GM18868 (cell line): ENCODE measurements at regions not wholly inside any gene's neighbourhood (a gene's known extent, or its start where the extent isn't known, plus 50 kb on each side); places are given as distances from the start of the nearest gene placed in this dataset.

Source experiments
- ATAC-seq: cut with Tn5 transposase; IDR thresholded peaks from one replicate; pipeline ENCODE4 v1.9.1; 2021; ENCODE audit warnings: mild to moderate bottlenecking, moderate library complexity; ENCODE audit not compliant: unreplicated experiment

DNA sequence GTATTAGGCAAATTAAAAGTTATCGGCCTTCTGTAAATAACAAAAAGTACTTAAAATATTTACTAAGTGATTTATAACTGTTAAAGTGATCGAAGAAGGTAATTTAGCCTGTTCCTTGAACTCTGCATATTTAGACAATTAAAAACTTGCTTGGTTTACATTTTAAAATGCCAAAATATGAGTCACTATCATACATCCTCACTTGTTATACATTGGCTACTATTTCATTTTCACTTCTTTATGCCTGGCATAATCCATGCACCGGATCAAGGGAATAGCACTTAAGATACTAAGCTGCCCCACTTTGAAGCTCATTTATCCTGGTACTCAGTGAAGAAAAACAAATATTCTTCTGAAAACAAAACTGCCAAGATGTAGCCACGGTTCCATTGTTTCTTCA is 344.6 kb downstream of the UBE3D start:
- no peak for ATAC-seq

- no peak for ATAC-seq
Observed at GRCh38 chr6:82735790-82736189, 329.9 kb downstream of the UBE3D start.

DNA sequence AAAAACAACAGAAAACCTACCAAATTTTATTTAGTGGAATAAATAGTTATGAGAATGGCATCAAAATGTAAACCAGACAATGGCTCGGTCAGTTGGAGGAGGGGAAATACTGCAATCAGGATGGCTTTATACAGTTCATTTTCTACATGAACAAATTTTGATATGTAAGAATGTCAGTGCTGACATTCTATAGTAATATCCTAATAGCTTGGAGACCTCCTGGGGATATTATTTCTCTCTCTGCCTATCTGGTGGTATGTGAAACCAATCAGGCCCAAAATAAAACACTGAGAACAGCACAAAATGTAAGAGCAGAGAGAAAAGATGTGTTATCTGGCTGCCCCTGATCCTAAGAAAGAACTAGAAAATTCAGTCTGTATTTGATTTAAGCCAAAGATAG is 327.7 kb downstream of the UBE3D start:
- ATAC-seq, result no peak

GRCh38 chr6:82738773-82739172 is 326.9 kb downstream of the UBE3D start:
- no peak for ATAC-seq

- ATAC-seq, result no peak
Observed at GRCh38 chr6:82739303-82739702, 326.3 kb downstream of the UBE3D start.

- ATAC-seq, result no peak
Observed at GRCh38 chr6:82740072-82740471, 325.6 kb downstream of the UBE3D start.

DNA sequence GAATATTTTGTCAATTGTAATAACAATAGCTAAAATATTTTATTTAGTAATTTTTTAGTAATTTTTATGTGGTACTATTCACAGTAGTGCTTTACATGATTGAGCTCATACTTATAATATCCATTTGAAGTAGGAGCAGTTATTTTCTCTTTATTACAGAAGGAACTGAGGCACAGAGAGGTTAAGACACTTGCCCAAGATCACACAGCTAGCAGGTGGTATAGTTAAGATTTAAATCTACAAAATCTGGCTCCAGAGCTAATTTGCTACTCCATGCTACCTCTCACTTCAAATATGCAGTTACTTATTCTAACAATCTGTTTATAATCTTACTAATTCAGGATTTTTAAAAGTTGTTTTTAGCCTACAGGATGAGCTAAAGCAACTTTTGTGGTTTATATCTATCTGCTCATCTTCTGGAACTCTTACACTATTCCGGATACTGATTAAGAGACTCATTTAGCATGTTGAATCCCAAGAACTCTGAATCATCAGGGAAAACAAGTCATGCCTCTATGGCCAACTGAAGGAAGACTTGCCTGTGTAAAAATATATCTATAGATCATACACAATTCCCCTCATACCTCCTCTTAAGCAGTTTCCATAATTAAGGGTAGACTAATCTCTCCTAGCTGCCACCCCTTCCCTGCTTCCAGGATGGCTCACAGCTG is 324.2 kb downstream of the UBE3D start:
- ATAC-seq, result no peak

DNA sequence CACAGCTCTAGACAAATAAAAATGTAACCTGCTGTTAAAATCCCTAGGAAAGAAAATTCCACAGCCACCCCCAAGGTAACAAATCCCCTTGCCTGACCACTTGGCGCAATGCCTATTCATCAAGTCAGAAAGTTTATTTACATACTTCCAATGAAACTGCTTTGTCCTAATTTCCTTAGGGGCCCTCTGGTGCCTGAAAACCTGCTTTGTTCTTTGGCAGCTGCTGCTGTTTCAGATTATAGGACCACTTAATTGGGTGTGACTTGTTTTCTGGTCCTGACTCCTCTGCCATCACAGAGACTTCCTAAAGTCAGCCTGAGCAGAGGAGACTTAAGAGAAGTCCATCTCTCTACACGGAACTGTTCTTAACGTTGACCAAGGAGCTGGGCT is 323.6 kb downstream of the UBE3D start:
- no peak for ATAC-seq

GRCh38 chr6:82744286-82745015 is 321.2 kb downstream of the UBE3D start:
- no peak for ATAC-seq

- no peak for ATAC-seq
Observed at GRCh38 chr6:82750556-82750955, 315.1 kb downstream of the UBE3D start.

DNA sequence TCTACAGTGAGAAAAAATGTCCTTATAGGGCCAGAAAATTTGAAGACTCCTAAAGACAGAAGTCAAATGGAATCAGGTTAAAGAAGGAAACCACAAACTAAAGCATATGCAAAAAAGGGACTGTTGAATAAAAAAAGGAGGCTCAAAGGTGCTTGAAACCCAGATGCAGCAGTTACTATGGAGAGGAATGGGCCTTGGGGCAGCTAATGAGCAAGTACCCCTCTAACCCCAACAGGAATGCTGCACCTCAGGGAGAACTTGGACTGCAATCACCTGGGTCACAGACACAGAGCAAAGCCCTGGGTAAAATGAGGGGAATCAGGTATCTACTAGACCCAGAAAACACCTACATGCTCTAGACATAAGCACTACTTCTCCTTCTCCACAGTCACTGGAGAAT is 313.9 kb downstream of the UBE3D start:
- no peak for ATAC-seq

DNA sequence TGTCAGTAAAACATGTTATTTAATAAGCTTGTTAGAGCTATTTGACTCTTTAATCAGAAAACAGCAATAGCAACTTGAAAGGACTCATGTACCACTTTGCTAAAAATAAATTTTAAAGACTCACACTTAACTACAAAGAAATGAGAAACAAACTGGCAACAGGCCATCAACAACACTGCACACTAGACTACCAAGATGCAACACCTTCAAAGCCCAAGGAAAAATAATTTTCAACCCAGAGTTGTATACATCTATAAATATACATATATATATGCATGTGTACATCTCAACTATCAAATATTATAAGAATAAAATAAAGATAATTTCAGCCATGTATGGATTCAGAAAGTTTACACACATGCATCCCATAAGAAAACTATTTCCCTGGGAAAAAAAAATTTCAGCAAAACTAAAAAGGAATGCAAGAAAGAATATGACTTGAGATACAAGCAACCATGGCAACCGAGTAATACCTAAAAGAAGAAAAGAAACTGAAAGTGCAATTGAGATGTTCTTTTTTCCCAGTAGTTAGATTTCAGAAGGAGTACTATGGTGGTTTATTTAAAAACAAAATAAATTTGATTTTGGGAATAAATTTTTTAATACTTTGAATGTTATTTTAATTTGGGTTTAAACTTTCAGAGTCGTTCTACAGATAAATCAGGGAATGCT is 303.8 kb downstream of the UBE3D start:
- peak; percentile 72 for ATAC-seq

DNA sequence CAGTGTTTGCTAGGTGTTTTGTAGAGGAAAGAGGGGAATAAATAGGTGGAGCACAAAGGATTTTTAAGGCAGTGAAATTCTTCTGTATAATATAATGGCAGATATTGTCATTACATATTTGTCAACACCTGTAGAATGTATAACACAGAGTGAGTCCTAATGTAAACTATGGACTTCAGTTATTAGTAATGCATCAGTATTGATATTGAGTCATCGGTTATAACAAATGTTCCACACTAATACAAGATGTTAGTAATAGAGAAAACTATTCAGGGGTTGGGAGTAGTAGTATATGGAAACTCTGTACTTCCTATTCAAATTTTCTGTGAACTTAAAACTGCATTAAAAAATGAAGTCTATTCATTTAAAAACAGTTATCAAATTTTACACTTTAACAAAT is 299.2 kb downstream of the UBE3D start:
- no peak for ATAC-seq

DNA sequence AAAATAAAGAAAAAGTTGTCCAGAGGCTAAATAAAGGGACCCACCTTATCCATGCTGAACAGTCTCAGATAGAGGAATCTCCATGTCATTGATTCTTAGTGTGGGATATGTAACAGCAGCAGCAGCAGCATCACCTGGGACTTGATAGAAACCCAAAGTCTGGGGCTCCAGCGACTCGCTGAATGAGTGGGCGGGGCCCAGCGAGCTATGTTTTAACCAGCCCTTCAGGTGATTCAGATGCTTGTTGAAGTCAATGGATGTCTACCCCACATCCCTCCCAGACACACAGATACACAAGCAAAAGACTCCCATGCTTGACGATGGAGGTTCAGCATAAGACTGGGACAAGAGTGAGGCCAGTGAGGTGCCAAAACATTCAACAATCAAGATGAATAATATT is 298.6 kb downstream of the UBE3D start:
- ATAC-seq, result no peak

- ATAC-seq, result no peak
Observed at GRCh38 chr6:82767447-82767846, 298.2 kb downstream of the UBE3D start.

DNA sequence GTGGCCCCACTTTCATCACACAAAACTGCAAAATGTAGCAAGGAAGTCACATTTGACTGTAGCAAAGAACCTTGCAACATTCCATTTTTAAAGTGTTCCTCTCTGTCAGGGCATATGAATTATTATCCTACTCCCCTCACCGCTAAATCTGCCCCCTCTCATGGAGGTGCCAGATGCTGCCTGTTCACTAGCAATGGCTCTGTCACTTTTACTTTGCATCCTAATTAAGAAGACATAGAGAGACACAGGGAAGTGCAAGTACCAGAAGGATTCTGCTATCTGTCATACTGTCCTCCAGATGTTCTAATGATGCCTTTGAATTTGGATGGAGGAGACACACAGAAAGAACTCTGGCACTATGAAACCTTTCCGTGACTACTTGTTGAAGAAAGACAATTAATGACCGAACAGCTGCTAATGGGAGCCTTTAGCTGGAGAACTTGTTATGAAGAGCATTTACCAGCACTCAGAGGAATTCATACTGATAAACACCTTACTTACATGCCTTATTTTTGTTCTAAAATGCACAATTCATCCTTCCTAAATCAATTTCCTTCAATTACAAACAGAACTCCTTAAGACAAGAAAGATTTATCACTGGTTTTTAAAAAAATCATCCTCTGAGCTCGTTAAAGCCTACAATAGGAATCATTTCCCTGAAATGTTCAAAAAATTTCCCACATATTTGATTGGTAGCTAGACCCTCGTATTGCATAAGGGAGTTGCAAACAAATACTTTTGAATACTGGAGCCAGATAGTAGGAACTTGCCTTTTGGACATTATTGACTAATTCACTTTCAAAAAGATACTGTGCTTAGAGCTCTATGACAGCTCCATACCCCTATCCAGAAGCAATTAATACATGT is 292.6 kb downstream of the UBE3D start:
- no peak for ATAC-seq

DNA sequence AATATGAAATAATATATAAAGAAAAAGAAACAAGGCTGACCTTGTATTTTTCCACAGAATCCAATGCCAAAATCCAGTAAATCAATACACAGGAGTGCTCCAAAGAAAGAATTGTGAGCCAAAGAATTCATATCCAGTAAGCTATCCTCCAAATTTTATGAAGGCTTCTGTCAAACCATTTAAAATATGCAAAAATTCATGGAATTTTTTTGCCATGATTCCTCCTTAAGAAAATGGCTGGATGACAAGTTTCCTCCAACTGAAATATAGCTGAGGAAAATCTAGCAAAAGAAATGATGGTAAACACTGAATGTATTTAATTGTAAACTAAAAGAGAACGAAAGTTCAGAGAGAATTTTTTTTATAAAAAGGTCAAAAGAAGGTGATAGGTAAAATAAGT is 290.3 kb downstream of the UBE3D start:
- ATAC-seq, result no peak

DNA sequence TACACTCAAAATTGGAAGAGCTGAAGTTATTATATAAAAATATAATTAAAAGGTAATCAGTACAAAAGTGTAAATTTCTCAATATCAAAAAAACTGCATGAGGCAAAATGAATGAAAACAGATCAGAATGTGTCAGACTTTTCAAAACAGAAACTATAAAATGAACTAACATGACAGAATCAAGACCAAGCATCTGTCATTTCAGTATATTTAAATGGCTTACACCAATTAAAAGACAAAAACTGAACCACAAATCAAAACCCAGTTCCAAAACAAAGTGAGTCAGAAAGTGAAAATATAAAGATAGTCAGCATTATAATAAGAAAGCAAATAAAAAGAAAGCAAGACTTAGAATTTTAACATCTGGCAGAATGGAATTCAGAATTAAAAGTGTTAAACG is 289.7 kb downstream of the UBE3D start:
- ATAC-seq, result no peak

- no peak for ATAC-seq
Observed at GRCh38 chr6:82779041-82779440, 286.6 kb downstream of the UBE3D start.

DNA sequence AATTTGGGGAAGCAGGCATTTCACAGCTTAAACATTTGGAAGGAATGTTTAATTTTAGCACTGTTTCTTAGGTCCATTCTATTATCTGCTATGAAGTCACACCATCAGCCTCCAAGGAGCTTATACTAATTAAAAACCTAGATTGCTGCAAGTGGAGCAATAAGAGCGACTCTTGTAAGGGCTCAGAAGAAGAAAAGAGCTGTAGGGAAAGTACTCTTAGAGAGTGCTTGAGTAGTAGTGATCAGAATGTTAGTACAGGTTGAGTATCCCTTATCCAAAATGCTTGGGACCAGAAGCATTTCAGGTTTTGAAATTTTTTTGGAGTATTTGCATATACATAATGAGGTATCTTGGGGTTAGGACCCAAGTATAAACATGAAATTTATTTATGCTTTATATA is 285.3 kb downstream of the UBE3D start:
- ATAC-seq, result no peak

GRCh38 chr6:82781620-82782204 is 283.9 kb downstream of the UBE3D start:
- ATAC-seq, result no peak
